Upper lobe of left lung (tissue), 4 donors: ENCODE measurements at regions not wholly inside any gene's neighbourhood (a gene's known extent, or its start where the extent isn't known, plus 50 kb on each side); places are given as distances from the start of the nearest gene placed in this dataset.

Experiments used
- EP300 ChIP-seq, 4 donors: sonication (generic); formaldehyde crosslinking; IDR thresholded peaks; one replicate each; pipeline ENCODE4 v1.5.1; 2017; ENCODE audit warnings: antibody characterized with exemption in 4 of 4, control low read depth in 2 of 4
- POLR2A ChIP-seq, 4 donors: fragments of 450-650 bp; IDR thresholded peaks; one replicate each; pipeline ENCODE4 v1.5.1; 2016 to 2017; ENCODE audit warnings: antibody characterized with exemption in 4 of 4, mild to moderate bottlenecking in 2 of 4
- POLR2AphosphoS5 ChIP-seq, 2 donors: sonication (generic); formaldehyde crosslinking; IDR thresholded peaks; one replicate each; pipeline ENCODE4 v1.5.1; 2017; ENCODE audit warnings: antibody characterized with exemption in 2 of 2
- TF ChIP-seq, protein P1 (sequence below), 6 experiments: fragments of 450-650 bp in 4 of 6; fragments of 200-600 bp in 2 of 6; sonication (generic) in 2 of 6; IDR thresholded peaks; one replicate each; pipeline ENCODE4 v1.5.1; 2016 to 2019; ENCODE audit warnings: antibody characterized with exemption in 6 of 6

GRCh38 chr4:111984169-111984819 is 161.0 kb upstream of the FAM241A start:
- TF ChIP-seq, protein P1, sequence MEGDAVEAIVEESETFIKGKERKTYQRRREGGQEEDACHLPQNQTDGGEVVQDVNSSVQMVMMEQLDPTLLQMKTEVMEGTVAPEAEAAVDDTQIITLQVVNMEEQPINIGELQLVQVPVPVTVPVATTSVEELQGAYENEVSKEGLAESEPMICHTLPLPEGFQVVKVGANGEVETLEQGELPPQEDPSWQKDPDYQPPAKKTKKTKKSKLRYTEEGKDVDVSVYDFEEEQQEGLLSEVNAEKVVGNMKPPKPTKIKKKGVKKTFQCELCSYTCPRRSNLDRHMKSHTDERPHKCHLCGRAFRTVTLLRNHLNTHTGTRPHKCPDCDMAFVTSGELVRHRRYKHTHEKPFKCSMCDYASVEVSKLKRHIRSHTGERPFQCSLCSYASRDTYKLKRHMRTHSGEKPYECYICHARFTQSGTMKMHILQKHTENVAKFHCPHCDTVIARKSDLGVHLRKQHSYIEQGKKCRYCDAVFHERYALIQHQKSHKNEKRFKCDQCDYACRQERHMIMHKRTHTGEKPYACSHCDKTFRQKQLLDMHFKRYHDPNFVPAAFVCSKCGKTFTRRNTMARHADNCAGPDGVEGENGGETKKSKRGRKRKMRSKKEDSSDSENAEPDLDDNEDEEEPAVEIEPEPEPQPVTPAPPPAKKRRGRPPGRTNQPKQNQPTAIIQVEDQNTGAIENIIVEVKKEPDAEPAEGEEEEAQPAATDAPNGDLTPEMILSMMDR (IDR thresholded peaks at IDR 0.05), result no peak
- no peak for TF ChIP-seq POLR2A (IDR thresholded peaks at IDR 0.05)
- no peak for TF ChIP-seq POLR2AphosphoS5 (IDR thresholded peaks at IDR 0.05)
- no peak for TF ChIP-seq EP300 (IDR thresholded peaks at IDR 0.05)
